GM12891 (cell line): ENCODE measurements at regions not wholly inside any gene's neighbourhood (a gene's known extent, or its start where the extent isn't known, plus 50 kb on each side); places are given as distances from the start of the nearest gene placed in this dataset.

Experiments
- DNase-seq: peaks from one replicate; pipeline ENCODE4 v3.0.0; 2011; ENCODE audit warnings: low spot score; ENCODE audit not compliant: insufficient read length
- FAIRE-seq: peaks from 2 replicates; lab custom pipeline; 2011; peaks lifted over from hg19 to GRCh38; lab: Jason Lieb, UNC
- PAX5 ChIP-seq: IDR thresholded peaks from 2 replicates; pipeline ENCODE4 v1.6.1; 2011; ENCODE audit warnings: low read length, moderate library complexity, mild to moderate bottlenecking; ENCODE audit not compliant: insufficient read depth, severe bottlenecking
- POLR2A ChIP-seq: IDR thresholded peaks from 2 replicates; pipeline ENCODE4 v1.6.1; 2011; ENCODE audit warnings: low read depth, low read length, control low read depth
- POLR2AphosphoS5 ChIP-seq: IDR thresholded peaks from 2 replicates; pipeline ENCODE4 v1.6.1; 2011; ENCODE audit warnings: low read depth, low read length, control low read depth
- POU2F2 ChIP-seq: IDR thresholded peaks from 2 replicates; pipeline ENCODE4 v1.6.1; 2011; ENCODE audit warnings: low read depth, mild to moderate bottlenecking, control low read depth, low read length, moderate library complexity
- SPI1 ChIP-seq: IDR thresholded peaks from 2 replicates; pipeline ENCODE4 v1.6.1; 2011; ENCODE audit warnings: low read depth, low read length, control low read depth
- TAF1 ChIP-seq: IDR thresholded peaks from 2 replicates; pipeline ENCODE4 v1.6.1; 2011; ENCODE audit warnings: low read depth, low read length, control low read depth

DNA sequence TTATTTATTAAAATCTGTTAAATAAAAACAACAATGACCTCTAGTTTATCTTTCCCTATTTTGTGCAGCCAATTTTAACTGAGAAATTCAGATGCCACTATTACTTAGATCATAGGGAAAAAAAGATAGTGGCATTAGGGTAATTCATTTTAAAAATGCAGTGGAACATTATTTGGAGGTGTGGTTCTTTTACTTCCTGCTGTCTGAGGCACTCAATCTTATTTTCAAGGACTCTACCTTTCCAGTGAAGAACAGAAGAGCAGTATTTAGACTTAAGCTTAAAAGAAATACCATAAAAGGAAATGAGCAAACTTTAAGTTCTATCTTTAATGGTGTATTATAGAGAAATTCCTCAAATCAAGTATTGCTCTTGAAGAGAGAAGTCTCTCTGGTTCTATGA lies 342.6 kb upstream of the KLF12 start:
- TF ChIP-seq POLR2A (no peak), POU2F2 (no peak), SPI1 (no peak), TAF1 (no peak), PAX5 (no peak), POLR2AphosphoS5 (no peak)
- DNase-seq (no peak), FAIRE-seq (no peak)

- DNase-seq (no peak), FAIRE-seq (no peak)
Measured at GRCh38 chr13:74476365-74476764, 342.2 kb upstream of the KLF12 start.

DNA sequence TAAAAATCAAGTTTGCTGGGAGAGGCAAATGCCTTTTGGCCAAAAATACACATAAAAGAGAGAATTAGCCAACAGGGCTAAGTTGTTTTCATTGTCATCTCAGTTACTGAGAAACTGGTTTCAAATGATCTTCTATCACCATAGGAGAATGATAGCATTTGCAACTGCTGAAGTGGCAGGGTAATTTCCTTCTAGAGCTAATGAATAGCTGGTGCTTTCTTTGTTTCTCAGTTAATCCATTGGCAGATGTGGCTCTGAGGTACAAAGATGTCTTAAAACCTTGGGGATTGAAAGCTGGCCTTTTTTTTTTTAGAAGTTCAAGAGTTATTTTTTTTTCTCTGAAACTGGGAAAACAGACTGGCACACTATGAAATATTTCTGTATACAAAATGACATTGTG lies 332.7 kb upstream of the KLF12 start:
- no peak for FAIRE-seq
- no peak for TF ChIP-seq POLR2AphosphoS5
- no peak for TF ChIP-seq POLR2A
- DNase-seq, result no peak

More at GRCh38 chr13:74476365-74476764, 342.2 kb upstream of the KLF12 start:
- TF ChIP-seq PAX5, result no peak
- TF ChIP-seq POU2F2, result no peak
- TF ChIP-seq TAF1, result no peak
- no peak for TF ChIP-seq SPI1
- no peak for TF ChIP-seq POLR2A
- TF ChIP-seq POLR2AphosphoS5, result no peak

GRCh38 chr13:74466020-74466419 lies 331.8 kb upstream of the KLF12 start:
- FAIRE-seq (no peak), DNase-seq (no peak)
- TF ChIP-seq POLR2A (no peak), POLR2AphosphoS5 (no peak), SPI1 (no peak), PAX5 (no peak), TAF1 (no peak), POU2F2 (no peak)

DNA sequence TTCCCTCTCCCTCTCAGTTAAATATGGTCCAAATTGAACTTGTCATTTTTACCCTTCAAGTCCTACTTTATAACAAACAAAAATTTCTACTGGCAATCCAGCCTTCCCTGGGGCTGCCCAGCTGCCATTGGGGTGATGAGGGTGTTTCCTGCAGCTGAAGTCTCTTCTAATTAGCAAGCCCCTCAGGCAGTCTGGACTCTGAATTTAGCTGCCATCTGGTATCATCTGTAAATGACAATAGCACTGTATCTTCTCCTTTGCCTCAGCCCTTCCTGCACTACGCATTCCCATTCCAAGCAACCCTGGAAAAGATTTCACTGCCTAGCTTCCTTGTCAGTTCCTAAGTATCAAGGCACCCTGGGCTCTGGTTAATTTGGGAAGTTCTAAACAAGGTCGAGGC lies 331.1 kb upstream of the KLF12 start:
- DNase-seq (no peak), FAIRE-seq (no peak)
- TF ChIP-seq PAX5, result no peak
- no peak for TF ChIP-seq POLR2AphosphoS5
- TF ChIP-seq TAF1, result no peak
- TF ChIP-seq POLR2A, result no peak
- no peak for TF ChIP-seq SPI1
- TF ChIP-seq POU2F2, result no peak

- no peak for FAIRE-seq
Measured at GRCh38 chr13:74464670-74465069, 330.5 kb upstream of the KLF12 start.

GRCh38 chr13:74461011-74461410 lies 326.8 kb upstream of the KLF12 start:
- TF ChIP-seq POU2F2 (no peak), TAF1 (no peak), POLR2A (no peak)
- FAIRE-seq (no peak), DNase-seq (no peak)

More at GRCh38 chr13:74464670-74465069, 330.5 kb upstream of the KLF12 start:
- no peak for DNase-seq
- no peak for TF ChIP-seq PAX5
- TF ChIP-seq POLR2AphosphoS5, result no peak
- no peak for TF ChIP-seq TAF1
- TF ChIP-seq SPI1, result no peak
- no peak for TF ChIP-seq POU2F2
- TF ChIP-seq POLR2A, result no peak

DNA sequence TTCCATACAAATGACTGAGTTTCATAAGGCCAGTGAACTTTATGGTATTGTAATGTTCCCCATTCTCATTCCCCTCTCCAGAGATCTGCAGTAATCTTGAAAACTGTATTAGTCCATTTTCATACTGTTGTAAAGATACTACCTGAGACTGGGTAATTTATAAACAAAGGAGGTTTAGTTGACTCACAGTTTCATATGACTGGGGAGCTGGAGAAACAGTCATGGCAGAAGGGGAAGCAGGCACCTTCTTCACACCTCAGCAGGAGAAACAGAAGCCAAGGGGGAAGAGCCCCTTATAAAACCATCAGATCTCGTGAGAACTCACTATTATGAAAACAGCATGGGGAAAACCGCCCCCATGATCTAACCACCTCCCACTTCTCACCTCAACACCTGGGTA lies 318.7 kb upstream of the KLF12 start:
- DNase-seq (no peak), FAIRE-seq (no peak)

GRCh38 chr13:74452176-74452575 lies 318.0 kb upstream of the KLF12 start:
- TF ChIP-seq POLR2A (no peak), TAF1 (no peak), SPI1 (no peak), POLR2AphosphoS5 (no peak), POU2F2 (no peak), PAX5 (no peak)
- DNase-seq (no peak), FAIRE-seq (no peak)

More for the DNA sequence above, 318.7 kb upstream of the KLF12 start:
- no peak for TF ChIP-seq POLR2A
- no peak for TF ChIP-seq SPI1

DNA sequence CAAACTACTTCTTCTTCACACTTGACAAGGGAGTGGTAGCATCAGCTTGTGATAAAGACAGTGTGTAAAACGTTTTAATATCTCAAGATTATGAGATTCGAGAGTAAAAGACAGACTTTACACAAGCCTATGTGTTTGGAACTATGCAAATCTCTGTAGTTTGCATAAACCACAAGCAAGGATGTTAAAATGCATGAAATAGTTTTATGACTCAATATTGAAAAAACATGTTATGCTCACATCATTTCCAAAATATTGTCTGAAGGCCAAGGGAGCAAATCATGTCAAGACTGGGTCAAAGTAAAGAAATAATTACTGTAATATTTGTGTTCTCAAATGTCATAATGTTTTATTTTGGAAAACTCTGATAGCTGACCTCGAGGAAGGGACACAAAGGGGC lies 316.8 kb upstream of the KLF12 start:
- DNase-seq (no peak), FAIRE-seq (no peak)
- TF ChIP-seq POLR2A, result no peak
- no peak for TF ChIP-seq SPI1
- TF ChIP-seq TAF1, result no peak
- no peak for TF ChIP-seq POLR2AphosphoS5
- no peak for TF ChIP-seq PAX5
- no peak for TF ChIP-seq POU2F2

DNA sequence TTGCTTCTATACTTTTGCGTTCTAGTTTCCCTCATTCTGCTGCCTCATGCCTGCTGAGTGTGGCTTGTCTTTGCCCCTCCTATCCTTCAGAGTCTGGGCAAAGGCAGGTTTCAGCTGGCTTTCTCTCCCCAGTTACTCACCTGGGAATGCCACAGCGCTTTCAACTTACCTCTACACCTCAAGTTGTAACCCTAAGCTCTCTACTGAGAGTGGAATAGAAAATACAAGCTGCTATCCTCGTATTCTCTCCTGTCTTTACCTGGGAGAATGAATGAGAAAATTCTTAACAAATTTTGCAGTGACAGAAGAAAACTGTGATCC lies 316.3 kb upstream of the KLF12 start:
- FAIRE-seq (no peak), DNase-seq (no peak)
- TF ChIP-seq TAF1 (no peak), POU2F2 (no peak)
